ENCODE measurements at regions not wholly inside any gene's neighbourhood (a gene's known extent, or its start where the extent isn't known, plus 50 kb on each side); places are given as distances from the start of the nearest gene placed in this dataset.
A peak's percentile ranks its signal among the peaks of the same experiment; 100 is the strongest.

DNA sequence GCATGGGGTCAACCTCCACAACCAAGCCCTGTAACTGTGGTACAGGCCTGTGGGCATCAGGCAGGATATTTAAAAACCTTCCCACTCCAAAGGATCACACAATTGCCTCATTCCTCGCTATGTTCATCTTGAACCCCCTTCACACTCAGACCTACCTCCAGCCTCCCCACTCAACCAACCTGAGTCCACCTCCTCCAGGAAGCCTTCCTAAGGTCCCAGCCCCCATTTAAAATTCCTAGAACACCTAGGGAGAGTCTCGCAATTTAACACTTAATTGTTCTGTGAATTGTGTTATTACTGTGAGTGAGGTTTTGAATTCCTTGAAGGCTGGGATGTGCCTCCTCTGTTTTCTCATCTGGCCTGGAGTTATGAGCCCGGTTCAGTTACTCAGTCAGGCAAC, 93.1 kb upstream of the SMNDC1 start:
- peak overlapping the region in 3 of 4 donors; percentile 15 to 55 (median 51) for H3K27ac ChIP-seq
- H3K36me3 ChIP-seq = no peaks in the 10 kb centered on the region
- H3K4me3 ChIP-seq = no peak overlapping the region
- 90 to 95% methylated on average over 3 of the region's 3 CpGs for WGBS, 2 donors
- no peaks in the 10 kb centered on the region for H3K27me3 ChIP-seq
- TF ChIP-seq POLR2A (IDR thresholded peaks at IDR 0.05) = no peak
- TF ChIP-seq, protein P1, sequence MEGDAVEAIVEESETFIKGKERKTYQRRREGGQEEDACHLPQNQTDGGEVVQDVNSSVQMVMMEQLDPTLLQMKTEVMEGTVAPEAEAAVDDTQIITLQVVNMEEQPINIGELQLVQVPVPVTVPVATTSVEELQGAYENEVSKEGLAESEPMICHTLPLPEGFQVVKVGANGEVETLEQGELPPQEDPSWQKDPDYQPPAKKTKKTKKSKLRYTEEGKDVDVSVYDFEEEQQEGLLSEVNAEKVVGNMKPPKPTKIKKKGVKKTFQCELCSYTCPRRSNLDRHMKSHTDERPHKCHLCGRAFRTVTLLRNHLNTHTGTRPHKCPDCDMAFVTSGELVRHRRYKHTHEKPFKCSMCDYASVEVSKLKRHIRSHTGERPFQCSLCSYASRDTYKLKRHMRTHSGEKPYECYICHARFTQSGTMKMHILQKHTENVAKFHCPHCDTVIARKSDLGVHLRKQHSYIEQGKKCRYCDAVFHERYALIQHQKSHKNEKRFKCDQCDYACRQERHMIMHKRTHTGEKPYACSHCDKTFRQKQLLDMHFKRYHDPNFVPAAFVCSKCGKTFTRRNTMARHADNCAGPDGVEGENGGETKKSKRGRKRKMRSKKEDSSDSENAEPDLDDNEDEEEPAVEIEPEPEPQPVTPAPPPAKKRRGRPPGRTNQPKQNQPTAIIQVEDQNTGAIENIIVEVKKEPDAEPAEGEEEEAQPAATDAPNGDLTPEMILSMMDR (IDR thresholded peaks at IDR 0.05) = no peak
- no peak for TF ChIP-seq EP300 (IDR thresholded peaks at IDR 0.05)
- no peaks in the 10 kb centered on the region for H3K9me3 ChIP-seq
- DNase-seq (ENCODE audit: low spot score in 2 of 2) = no peak
- H3K4me1 ChIP-seq = peaks cover 0 to 24% (median 9%) of the 10 kb centered on the region in 4 donors

DNA sequence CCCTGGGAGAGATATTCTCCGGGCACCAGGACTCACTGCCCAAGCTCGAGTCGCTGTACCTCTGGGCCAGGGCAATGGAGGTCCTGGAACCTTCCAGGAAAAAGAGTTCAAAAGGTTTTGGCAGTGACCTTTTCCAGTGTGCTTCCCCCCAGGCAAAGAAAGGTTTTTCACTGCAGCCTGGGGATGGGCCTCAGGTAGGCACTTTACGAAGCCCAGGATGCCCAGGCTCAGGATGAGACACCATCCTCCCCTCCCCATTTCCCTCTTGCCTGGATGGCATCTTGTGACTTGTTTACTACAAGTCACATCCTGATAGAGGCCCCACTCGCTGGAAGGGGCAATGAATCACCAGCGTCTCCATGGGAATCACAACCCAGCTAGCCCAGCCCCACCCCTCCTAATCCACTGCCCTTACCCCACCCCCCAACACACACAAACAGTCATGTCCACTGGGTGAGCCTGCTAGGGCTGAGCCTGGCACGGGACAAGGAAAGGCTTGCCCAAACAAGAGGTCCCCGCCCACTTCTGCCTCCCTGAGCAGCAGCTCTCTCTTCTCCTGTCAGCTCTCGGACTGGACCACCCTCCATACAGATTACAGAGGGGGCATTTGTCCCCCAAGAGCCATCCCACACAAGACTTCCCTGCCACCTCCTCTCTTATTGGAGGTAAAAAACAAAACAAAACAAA, 93.8 kb upstream of the SMNDC1 start:
- no peak for DNase-seq (ENCODE audit: low spot score in 2 of 2)
- no peak overlapping the region for H3K4me3 ChIP-seq
- no peaks in the 10 kb centered on the region for H3K36me3 ChIP-seq
- H3K27ac ChIP-seq = peak overlapping the region in 3 of 4 donors; percentile 47 to 55 (median 51)
- no peaks in the 10 kb centered on the region for H3K9me3 ChIP-seq
- H3K4me1 ChIP-seq = peaks cover 0 to 21% (median 8%) of the 10 kb centered on the region in 4 donors
- H3K27me3 ChIP-seq = no peaks in the 10 kb centered on the region
- WGBS, 2 donors = 52 to 57% methylated on average over 9 of the region's 9 CpGs
- TF ChIP-seq POLR2A (IDR thresholded peaks at IDR 0.05) (no peak), EP300 (IDR thresholded peaks at IDR 0.05) (no peak)
- TF ChIP-seq, protein P1 (IDR thresholded peaks at IDR 0.05) = no peak

DNA sequence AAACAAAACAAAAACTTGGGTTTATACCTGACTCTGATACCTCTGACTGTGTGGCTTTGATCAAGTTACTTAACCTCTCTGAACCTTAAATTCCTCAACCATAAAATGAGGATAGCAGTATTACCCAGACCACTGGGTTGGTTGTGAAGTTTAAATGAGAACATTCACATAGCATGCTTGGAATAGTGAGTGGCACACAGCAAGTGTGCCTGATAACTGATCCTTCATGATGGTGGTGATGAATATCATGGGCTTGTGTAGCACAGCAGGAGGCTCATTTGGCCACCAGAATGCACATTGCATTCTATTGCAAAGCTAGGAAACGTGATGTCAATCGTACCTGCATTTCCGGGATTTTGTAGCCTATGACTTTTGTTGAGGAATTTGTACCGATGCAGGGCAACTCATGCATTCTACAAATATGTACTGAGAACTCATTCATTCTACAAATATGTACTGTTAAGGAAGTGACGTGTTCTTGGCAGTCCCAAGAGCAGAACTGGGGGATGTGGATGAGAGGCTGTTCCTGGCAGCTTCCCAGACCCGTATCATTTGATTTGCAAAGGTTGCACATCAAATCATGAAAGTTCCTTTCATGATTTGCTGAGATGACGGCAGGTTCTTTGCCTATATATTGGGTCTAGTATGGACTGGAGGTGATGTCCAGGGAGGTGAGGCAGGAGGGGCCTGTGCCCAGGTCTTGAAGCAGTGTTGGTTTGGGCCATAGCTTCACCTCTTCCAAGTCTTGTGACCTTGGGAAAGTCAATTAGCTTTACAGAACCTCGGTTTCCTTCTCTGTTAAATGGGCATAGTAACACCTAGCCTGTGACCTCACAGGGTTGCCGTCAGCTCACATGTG, 94.6 kb upstream of the SMNDC1 start:
- Histone ChIP-seq H3K27me3 (no peaks in the 10 kb centered on the region), H3K4me3 (no peak overlapping the region), H3K36me3 (no peaks in the 10 kb centered on the region), H3K27ac (peak overlapping the region in 2 of 4 donors; percentile 47 to 55), H3K4me1 (peaks cover 0 to 21% (median 8%) of the 10 kb centered on the region in 4 donors), H3K9me3 (no peaks in the 10 kb centered on the region)
- WGBS, 2 donors = 46% methylated on average over 9 of the region's 9 CpGs
- TF ChIP-seq, protein P1 (IDR thresholded peaks at IDR 0.05) = no peak
- no peak for TF ChIP-seq POLR2A (IDR thresholded peaks at IDR 0.05)
- no peak for DNase-seq (ENCODE audit: low spot score in 2 of 2)

DNA sequence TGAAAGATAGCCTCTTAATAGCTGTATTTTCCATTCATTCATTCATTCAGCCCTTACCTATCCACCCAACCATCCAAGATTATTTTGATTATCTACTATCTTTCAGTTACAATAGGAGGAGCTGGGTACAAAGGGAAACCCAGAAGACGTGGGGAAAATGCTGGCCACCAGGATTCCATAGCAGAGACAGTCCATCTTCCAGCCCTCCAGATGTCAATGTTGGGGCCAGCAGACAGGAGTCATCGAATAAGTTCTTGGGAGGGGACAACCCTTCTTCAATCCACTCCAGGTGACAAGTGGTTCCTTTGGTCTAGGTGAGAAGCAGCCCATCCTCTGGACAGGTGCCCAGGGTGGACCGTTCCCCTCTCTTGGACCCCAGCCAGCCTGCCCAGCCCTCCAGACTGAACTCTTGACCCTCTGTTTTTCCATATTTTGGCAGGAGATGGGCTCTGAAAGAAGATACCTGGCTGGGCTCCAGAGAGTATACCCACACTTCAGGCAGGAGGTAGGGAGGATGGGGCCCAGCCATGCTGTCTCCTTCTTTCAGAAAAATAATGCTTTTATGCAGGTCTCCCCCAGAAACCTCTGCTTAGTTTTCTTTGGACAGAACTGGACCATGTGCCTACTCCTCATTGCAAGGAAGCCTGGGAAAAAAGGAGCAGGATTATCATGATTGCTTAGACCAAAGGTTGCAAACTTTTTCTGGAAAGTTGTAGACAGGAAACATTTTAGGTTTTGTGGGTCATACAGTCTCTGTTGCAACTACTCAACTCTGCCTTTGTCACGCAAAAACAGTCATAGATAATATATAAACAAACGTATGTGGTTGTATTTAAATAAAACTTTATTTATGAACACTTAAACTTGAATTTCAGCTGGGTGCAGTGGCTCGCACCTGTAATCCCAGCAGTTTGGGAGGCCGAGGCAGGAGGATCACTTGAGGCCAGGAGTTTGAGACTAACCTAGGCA, 95.5 kb upstream of the SMNDC1 start:
- DNase-seq (ENCODE audit: low spot score in 2 of 2) = no peak
- Histone ChIP-seq H3K36me3 (no peaks in the 10 kb centered on the region), H3K4me3 (no peak overlapping the region), H3K4me1 (peaks cover 0 to 20% (median 8%) of the 10 kb centered on the region in 4 donors), H3K27ac (no peak overlapping the region), H3K27me3 (no peaks in the 10 kb centered on the region), H3K9me3 (no peaks in the 10 kb centered on the region)
- TF ChIP-seq POLR2A (IDR thresholded peaks at IDR 0.05) (no peak), EP300 (IDR thresholded peaks at IDR 0.05) (no peak)
- TF ChIP-seq, protein P1 (IDR thresholded peaks at IDR 0.05) = no peak
- 81 to 82% methylated on average over 7 of the region's 7 CpGs for WGBS, 2 donors

Data from tibial nerve (tissue), 4 donors.